Vagina (tissue), 2 donors: ENCODE measurements at regions not wholly inside any gene's neighbourhood (a gene's known extent, or its start where the extent isn't known, plus 50 kb on each side); places are given as distances from the start of the nearest gene placed in this dataset.

ENCODE experiments used
- DNase-seq, 2 donors: peaks; one replicate each; pipeline ENCODE4 v3.0.0-alpha.2; 2017; ENCODE audit errors: extremely low spot score in 2 of 2
- H3K27ac ChIP-seq: fragments of 200-600 bp; sonication (generic); one replicate; pipeline ENCODE4 v1.5.1; 2019
- H3K27me3 ChIP-seq: fragments of 200-600 bp; sonication (generic); one replicate; pipeline ENCODE4 v1.5.1; 2019
- H3K36me3 ChIP-seq, 2 donors: fragments of 200-600 bp; sonication (generic); one replicate each; pipeline ENCODE4 v1.5.1; 2017 to 2019
- H3K4me1 ChIP-seq: fragments of 200-600 bp; sonication (generic); one replicate; pipeline ENCODE4 v1.5.1; 2019
- H3K4me3 ChIP-seq, 2 donors: fragments of 200-600 bp; sonication (generic); 1 replicate in 1 of 2; 2 replicates in 1 of 2; pipeline ENCODE4 v1.5.1; 2016 to 2019
- H3K9me3 ChIP-seq: fragments of 200-600 bp; sonication (generic); one replicate; pipeline ENCODE4 v1.5.1; 2019
- POLR2A ChIP-seq, 2 donors: fragments of 450-650 bp; IDR thresholded peaks; one replicate each; pipeline ENCODE4 v1.6.1; 2017; ENCODE audit warnings: antibody characterized with exemption in 2 of 2, mild to moderate bottlenecking in 2 of 2, moderate library complexity in 2 of 2
- POLR2AphosphoS5 ChIP-seq, 2 donors: sonication (generic); formaldehyde crosslinking; IDR thresholded peaks; one replicate each; pipeline ENCODE4 v1.9.0; 2017; ENCODE audit warnings: antibody characterized with exemption in 2 of 2, mild to moderate bottlenecking in 2 of 2, low read depth in 1 of 2; ENCODE audit not compliant: insufficient read depth in 1 of 2
- intact Hi-C: fragments of 100-400 bp; cut with DNase I; formaldehyde crosslinking; loops from one replicate; pipeline ENCODE4 v1.15.1; 2023
- TF ChIP-seq, protein P1 (sequence below), 3 experiments: fragments of 450-650 bp in 2 of 3; fragments of 200-600 bp in 1 of 3; sonication (generic) in 1 of 3; IDR thresholded peaks; one replicate each; pipeline ENCODE4 v1.5.1; 2017 to 2019; ENCODE audit warnings: antibody characterized with exemption in 3 of 3, mild to moderate bottlenecking in 2 of 3, moderate library complexity in 2 of 3

DNA sequence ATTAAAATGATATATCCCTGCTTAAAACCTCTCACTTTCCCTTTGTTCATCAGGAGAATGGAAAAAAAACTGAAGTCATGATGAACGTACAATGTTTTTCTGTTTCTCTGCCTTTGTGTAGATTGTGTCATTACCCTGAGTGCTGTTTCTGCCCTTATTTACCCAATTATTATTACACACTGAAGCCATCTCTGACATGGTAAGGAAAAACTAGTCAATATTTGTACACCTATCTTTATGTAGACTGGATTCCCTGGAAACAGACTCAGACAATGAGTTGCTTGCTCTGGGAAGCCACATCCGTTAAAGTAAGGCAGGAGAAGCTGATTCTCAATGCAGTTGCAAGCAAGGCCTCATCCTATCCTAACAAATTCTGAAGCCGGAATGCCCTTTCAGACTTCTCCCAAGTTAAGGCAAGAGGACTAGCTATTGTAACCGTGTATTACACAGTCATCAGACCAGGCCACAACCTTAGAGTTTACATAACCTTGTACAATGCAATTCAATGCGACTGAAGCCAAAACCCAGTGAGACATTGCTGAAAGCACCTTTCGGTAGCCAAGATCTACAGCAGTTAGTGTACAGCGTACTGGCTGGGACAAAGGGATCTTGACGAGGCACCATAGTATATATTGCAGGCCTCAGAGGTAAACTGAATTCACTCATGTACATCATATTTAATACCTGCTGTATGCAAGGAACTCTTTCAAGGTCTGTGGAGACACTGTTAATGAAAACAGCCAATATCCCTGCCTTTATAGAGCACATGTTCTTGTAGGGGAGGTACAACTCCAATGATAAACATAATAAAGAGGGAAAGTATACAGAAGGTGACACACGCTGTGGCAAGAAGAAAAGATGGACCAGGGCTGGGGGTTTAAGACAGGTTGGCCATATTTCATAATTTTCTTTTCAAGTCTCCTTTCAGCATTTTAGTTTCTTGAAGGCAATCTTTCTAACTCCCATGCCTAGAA, 1040.8 kb upstream of the SEMA6D start:
- Histone ChIP-seq H3K36me3 (no peaks in the 10 kb centered on the region), H3K27ac (no peak overlapping the region), H3K4me1 (no peaks in the 10 kb centered on the region), H3K27me3 (no peaks in the 10 kb centered on the region), H3K4me3 (no peak overlapping the region), H3K9me3 (no peaks in the 10 kb centered on the region)
- intact Hi-C loops = no loop called here
- DNase-seq = no peak
- TF ChIP-seq, protein P1, sequence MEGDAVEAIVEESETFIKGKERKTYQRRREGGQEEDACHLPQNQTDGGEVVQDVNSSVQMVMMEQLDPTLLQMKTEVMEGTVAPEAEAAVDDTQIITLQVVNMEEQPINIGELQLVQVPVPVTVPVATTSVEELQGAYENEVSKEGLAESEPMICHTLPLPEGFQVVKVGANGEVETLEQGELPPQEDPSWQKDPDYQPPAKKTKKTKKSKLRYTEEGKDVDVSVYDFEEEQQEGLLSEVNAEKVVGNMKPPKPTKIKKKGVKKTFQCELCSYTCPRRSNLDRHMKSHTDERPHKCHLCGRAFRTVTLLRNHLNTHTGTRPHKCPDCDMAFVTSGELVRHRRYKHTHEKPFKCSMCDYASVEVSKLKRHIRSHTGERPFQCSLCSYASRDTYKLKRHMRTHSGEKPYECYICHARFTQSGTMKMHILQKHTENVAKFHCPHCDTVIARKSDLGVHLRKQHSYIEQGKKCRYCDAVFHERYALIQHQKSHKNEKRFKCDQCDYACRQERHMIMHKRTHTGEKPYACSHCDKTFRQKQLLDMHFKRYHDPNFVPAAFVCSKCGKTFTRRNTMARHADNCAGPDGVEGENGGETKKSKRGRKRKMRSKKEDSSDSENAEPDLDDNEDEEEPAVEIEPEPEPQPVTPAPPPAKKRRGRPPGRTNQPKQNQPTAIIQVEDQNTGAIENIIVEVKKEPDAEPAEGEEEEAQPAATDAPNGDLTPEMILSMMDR (IDR thresholded peaks at IDR 0.05) = no peak
- TF ChIP-seq POLR2AphosphoS5 (IDR thresholded peaks at IDR 0.05; ENCODE audit: insufficient read depth in 1 of 2, low read depth in 1 of 2) (no peak), POLR2A (IDR thresholded peaks at IDR 0.05) (no peak)

DNA sequence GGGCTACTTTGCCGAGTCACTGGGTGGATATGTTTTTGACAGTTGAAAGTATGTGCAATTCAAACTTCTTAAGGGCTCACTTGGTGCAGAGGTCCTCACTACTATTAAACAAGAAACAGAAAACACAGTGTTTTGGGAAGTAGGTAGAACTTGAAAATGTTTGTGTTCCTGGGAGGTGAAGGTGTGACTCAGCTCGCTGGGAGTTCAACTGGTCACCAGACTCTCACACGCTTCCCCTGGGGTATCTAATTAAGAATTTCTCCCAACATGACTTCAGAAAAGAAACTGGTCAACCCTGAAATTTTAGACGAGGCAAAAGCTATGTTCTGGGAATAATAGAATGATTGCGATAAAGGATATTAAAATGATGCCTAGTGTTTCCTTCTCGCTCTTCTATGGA, 1039.8 kb upstream of the SEMA6D start:
- no peak overlapping the region for H3K27ac ChIP-seq
- TF ChIP-seq POLR2AphosphoS5 (IDR thresholded peaks at IDR 0.05; ENCODE audit: insufficient read depth in 1 of 2, low read depth in 1 of 2) (no peak), POLR2A (IDR thresholded peaks at IDR 0.05) (no peak)
- TF ChIP-seq, protein P1 (IDR thresholded peaks at IDR 0.05) = no peak
- no peaks in the 10 kb centered on the region for H3K4me1 ChIP-seq
- no peaks in the 10 kb centered on the region for H3K36me3 ChIP-seq
- H3K27me3 ChIP-seq = no peaks in the 10 kb centered on the region
- H3K9me3 ChIP-seq = no peaks in the 10 kb centered on the region
- no peak for DNase-seq
- intact Hi-C loops = no loop called here
- no peak overlapping the region for H3K4me3 ChIP-seq

DNA sequence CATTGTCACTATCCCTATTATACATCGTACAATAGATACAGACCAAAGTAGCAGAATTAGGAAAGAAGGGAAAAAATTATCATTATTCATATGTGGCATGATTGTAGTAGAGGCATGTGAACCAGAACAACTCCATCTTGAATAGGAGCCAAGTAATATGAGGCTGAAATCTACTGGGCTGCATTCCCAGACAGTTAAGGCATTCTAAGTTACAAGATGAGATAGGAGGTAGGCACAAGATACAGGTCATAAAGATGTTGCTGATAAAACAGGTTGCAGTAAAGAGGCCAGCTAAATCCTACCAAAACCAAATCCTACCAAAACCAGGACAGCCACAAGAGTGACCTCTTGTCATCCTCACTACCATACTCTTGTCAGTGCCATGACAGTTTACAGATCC, 1035.4 kb upstream of the SEMA6D start:
- Histone ChIP-seq H3K4me1 (no peaks in the 10 kb centered on the region), H3K36me3 (no peaks in the 10 kb centered on the region), H3K9me3 (no peaks in the 10 kb centered on the region), H3K27ac (no peak overlapping the region), H3K4me3 (no peak overlapping the region), H3K27me3 (no peaks in the 10 kb centered on the region)
- TF ChIP-seq, protein P1 (IDR thresholded peaks at IDR 0.05) = no peak
- no peak for DNase-seq
- intact Hi-C loops = no loop called here

DNA sequence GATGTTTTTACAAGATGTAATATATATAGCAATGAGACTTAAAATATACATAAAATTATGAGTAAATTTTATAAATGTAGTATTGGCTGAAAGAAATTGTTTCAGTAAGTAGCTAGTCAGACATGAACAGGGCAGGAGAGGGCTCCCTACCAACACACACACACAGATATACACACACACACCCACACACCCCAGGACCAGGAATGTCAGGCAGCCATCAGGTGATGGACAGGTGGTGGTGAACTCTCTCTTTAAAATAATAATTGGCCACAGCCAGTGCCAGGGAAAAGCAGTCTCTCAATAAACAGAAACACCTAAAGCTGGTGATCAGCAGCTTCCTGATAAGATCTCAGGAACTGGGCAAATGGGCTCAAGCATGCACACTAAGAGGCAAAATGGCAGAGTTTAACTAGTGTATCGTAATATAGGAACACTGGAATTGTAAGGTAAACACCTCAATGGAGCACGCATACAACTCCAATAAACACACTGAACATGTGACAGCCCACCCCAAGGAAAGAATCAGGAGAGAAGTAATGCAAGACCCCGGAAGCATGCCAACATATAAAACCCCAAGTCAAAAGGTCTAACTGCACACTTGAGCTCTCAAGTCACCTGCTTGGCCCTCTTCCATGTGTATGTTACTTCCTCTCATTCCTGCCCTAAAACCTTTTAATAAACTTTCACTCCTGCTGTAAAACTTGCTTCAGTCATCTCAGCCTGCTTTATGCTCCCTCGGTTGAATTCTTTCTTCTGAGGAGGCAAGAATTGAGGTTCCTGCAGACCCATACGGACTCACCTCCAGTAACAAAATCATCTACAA, 1034.1 kb upstream of the SEMA6D start:
- intact Hi-C loops = no loop called here
- Histone ChIP-seq H3K4me3 (no peak overlapping the region), H3K9me3 (no peaks in the 10 kb centered on the region), H3K4me1 (no peaks in the 10 kb centered on the region), H3K27me3 (no peaks in the 10 kb centered on the region), H3K27ac (no peak overlapping the region), H3K36me3 (no peaks in the 10 kb centered on the region)
- TF ChIP-seq POLR2A (IDR thresholded peaks at IDR 0.05) = no peak
- TF ChIP-seq, protein P1 (IDR thresholded peaks at IDR 0.05) = no peak
- no peak for DNase-seq

DNA sequence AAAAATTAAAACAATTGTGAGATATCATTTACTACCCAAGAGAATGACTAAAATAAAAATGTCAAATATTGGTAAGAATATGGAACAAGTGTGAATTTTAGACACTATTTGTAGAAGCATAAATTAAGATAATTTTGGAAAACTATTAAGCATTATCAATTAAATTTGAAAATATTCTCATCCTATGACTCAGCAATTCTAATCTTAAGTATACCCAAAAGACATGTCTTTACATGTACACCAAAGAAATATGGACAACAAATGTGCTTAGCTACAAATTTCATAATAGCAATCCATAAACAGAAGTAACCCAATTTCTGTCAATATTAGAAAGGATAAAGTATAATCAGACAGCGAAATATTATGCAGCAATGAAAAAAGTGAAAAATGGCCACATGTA, 1032.2 kb upstream of the SEMA6D start:
- Histone ChIP-seq H3K4me1 (no peaks in the 10 kb centered on the region), H3K4me3 (no peak overlapping the region), H3K9me3 (no peaks in the 10 kb centered on the region), H3K36me3 (no peaks in the 10 kb centered on the region), H3K27ac (no peak overlapping the region), H3K27me3 (no peaks in the 10 kb centered on the region)
- intact Hi-C loops = no loop called here
- no peak for DNase-seq
- TF ChIP-seq POLR2AphosphoS5 (IDR thresholded peaks at IDR 0.05; ENCODE audit: insufficient read depth in 1 of 2, low read depth in 1 of 2) (no peak), POLR2A (IDR thresholded peaks at IDR 0.05) (no peak)
- TF ChIP-seq, protein P1 (IDR thresholded peaks at IDR 0.05) = no peak
